Natural killer cell (primary cell): ENCODE measurements at regions not wholly inside any gene's neighbourhood (a gene's known extent, or its start where the extent isn't known, plus 50 kb on each side); places are given as distances from the start of the nearest gene placed in this dataset.
"Not testable (repeated sequence)": the region's sequence is repeated elsewhere in the genome, so short reads cannot be mapped to it uniquely, and the experiment has no call there.

Experiments used
- ATAC-seq, 3 donors: fragments of 150-1000 bp in 2 of 3; fragments of 200-7000 bp in 1 of 3; cut with Tn5 transposase; 1 replicate in 1 of 3; 2 replicates in 2 of 3; pipeline ENCODE4 v1.10.0; 2021; ENCODE audit warnings: mild to moderate bottlenecking in 2 of 3, moderate library complexity in 2 of 3
- DNase-seq, 2 donors: peaks; one replicate each; pipeline versions ENCODE4 v3.0.0 to v3.0.0-alpha.2; 2013 to 2021; ENCODE audit warnings: mixed read lengths in 1 of 2
- H3K27ac ChIP-seq: one replicate; pipeline ENCODE4 v1.5.1; 2013; ENCODE audit warnings: mild to moderate bottlenecking, low read length
- H3K27me3 ChIP-seq: one replicate; pipeline ENCODE4 v1.6.1; 2013; ENCODE audit warnings: low read length; ENCODE audit not compliant: control insufficient read depth, insufficient read depth
- H3K36me3 ChIP-seq: one replicate; pipeline ENCODE4 v1.6.1; 2013; ENCODE audit warnings: low read length; ENCODE audit not compliant: control insufficient read depth, insufficient read depth
- H3K4me1 ChIP-seq: one replicate; pipeline ENCODE4 v1.6.1; 2013; ENCODE audit warnings: low read length; ENCODE audit not compliant: control insufficient read depth, insufficient read depth
- H3K4me3 ChIP-seq: one replicate; pipeline ENCODE4 v1.5.1; 2013; ENCODE audit warnings: low read length
- H3K9me3 ChIP-seq: one replicate; pipeline ENCODE4 v1.6.1; 2013; ENCODE audit warnings: low read length; ENCODE audit not compliant: control insufficient read depth, insufficient read depth
- H3K27ac Mint-ChIP-seq, 2 donors: one replicate each; pipeline ENCODE4 v1.8.0; 2022; ENCODE audit warnings: mild to moderate bottlenecking in 2 of 2, mixed read lengths in 2 of 2, moderate library complexity in 1 of 2
- H3K27me3 Mint-ChIP-seq, 2 donors: one replicate each; pipeline ENCODE4 v1.8.0; 2022; ENCODE audit warnings: low read depth in 2 of 2, mixed read lengths in 2 of 2
- H3K36me3 Mint-ChIP-seq: one replicate; pipeline ENCODE4 v1.8.0; 2022; ENCODE audit warnings: mixed read lengths
- H3K4me1 Mint-ChIP-seq, 2 donors: one replicate each; pipeline ENCODE4 v1.8.0; 2022; ENCODE audit warnings: mixed read lengths in 2 of 2
- H3K4me3 Mint-ChIP-seq: one replicate; pipeline ENCODE4 v1.8.0; 2022; ENCODE audit warnings: mild to moderate bottlenecking, moderate library complexity, mixed read lengths
- H3K9me3 Mint-ChIP-seq, 2 donors: one replicate each; pipeline ENCODE4 v1.8.0; 2022; ENCODE audit warnings: mixed read lengths in 2 of 2
- WGBS: methylation state at CpG from one replicate; pipeline ENCODE4 v1.1.7; 2013; ENCODE audit warnings: missing lambda C conversion rate; ENCODE audit not compliant: insufficient coverage; 5-methylcytosine and 5-hydroxymethylcytosine counted together
- intact Hi-C: fragments of 100-400 bp; cut with micrococcal nuclease; formaldehyde crosslinking; loops from one replicate; pipeline ENCODE4 v1.14.2; 2022
- TF ChIP-seq, protein P1 (sequence below): fragments of 200-600 bp; IDR thresholded peaks from one replicate; pipeline ENCODE4 v1.8.0; 2022; ENCODE audit warnings: antibody characterized with exemption

DNA sequence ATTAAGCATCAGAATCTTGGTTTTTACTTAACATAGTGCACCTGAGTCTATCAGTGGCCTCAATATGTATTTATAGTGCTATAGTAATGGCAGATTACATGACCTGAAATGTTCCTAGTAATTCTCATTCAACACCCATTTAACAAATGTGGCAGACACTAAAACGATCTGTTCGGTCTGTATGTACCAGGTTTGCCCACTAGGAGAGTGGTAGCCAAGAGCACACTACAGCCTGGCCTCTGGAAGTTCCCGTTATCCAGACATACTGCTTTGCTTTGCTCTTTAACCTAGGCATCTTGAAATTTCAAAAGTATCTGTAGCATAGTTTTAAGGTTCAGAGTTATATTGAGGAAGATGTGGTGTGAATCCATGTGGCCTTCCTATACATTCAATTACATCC is 395.7 kb upstream of the NRG3 start:
- Histone ChIP-seq H3K27ac (no peak overlapping the region), H3K4me3 (no peak overlapping the region), H3K9me3 (no peaks in the 10 kb centered on the region), H3K4me1 (no peaks in the 10 kb centered on the region), H3K27me3 (no peaks in the 10 kb centered on the region), H3K36me3 (no peaks in the 10 kb centered on the region)
- ATAC-seq (no peak), DNase-seq (no peak)
- Mint-ChIP-seq H3K4me3 (no peak overlapping the region), H3K36me3 (no peaks in the 10 kb centered on the region), H3K9me3 (peaks cover 2 to 9% of the 10 kb centered on the region in 2 donors), H3K27ac (no peak overlapping the region), H3K4me1 (no peaks in the 10 kb centered on the region), H3K27me3 (no peaks in the 10 kb centered on the region)
- WGBS, result 81% methylated on average over 3 of the region's 3 CpGs
- intact Hi-C loops, result no loop called here
- TF ChIP-seq, protein P1, sequence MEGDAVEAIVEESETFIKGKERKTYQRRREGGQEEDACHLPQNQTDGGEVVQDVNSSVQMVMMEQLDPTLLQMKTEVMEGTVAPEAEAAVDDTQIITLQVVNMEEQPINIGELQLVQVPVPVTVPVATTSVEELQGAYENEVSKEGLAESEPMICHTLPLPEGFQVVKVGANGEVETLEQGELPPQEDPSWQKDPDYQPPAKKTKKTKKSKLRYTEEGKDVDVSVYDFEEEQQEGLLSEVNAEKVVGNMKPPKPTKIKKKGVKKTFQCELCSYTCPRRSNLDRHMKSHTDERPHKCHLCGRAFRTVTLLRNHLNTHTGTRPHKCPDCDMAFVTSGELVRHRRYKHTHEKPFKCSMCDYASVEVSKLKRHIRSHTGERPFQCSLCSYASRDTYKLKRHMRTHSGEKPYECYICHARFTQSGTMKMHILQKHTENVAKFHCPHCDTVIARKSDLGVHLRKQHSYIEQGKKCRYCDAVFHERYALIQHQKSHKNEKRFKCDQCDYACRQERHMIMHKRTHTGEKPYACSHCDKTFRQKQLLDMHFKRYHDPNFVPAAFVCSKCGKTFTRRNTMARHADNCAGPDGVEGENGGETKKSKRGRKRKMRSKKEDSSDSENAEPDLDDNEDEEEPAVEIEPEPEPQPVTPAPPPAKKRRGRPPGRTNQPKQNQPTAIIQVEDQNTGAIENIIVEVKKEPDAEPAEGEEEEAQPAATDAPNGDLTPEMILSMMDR, result no peak

DNA sequence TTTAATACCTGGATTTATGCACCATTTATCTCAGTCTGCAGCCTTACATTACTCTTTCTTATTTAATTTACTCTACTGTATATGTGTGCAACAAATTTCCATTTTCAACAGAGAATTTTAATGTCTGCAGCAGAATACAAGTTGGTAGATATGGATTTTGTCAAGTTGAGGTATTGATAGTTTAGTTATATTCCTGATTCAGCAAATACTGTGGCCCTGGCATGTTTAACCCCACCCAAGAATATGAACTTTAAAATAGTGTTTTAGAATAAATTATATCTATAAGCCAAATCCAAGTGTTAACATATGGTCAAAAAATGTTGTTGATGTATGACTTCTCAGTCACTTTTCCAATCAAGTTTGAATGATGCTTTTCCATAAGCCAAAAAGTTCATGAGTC is 378.4 kb upstream of the NRG3 start:
- H3K36me3 Mint-ChIP-seq, result peaks cover 13% of the 10 kb centered on the region
- Histone ChIP-seq H3K4me3 (no peak overlapping the region), H3K36me3 (no peaks in the 10 kb centered on the region), H3K27ac (no peak overlapping the region), H3K4me1 (no peaks in the 10 kb centered on the region), H3K9me3 (no peaks in the 10 kb centered on the region), H3K27me3 (no peaks in the 10 kb centered on the region)
- no peaks in the 10 kb centered on the region for H3K27me3 Mint-ChIP-seq
- H3K4me3 Mint-ChIP-seq, result no peak overlapping the region
- peaks cover 4 to 14% of the 10 kb centered on the region in 2 donors for H3K9me3 Mint-ChIP-seq
- ATAC-seq, result no peak
- no peaks in the 10 kb centered on the region for H3K4me1 Mint-ChIP-seq
- H3K27ac Mint-ChIP-seq, result no peak overlapping the region
- no peak for DNase-seq
- intact Hi-C loops, result no loop called here
- TF ChIP-seq, protein P1, result no peak

DNA sequence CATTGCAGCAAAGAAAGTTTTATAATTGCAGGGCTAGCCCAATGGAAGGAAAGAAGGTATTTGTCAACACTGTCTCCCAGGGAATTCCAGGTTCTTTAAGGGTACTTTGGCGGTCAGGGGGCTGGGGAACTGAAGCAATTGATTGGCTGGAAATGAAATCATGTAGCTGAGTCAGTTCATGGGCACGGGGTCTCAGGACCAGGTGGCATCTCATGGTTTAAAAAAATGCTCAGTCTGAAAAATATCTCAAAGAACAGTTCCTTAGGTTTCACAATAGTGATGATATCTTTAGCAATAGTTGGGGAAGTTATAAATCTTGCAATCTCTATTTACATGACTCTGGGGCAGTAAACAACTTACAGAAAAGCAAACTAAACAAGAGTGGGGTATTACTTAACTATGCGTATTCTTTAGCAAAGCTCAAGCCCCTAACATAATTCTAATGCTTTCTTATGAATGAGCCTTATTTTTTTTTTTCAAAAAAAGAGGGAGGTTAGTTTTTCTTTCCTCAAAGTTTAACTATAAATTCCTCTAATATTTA is 376.9 kb upstream of the NRG3 start:
- Mint-ChIP-seq H3K27me3 (no peaks in the 10 kb centered on the region), H3K36me3 (no peaks in the 10 kb centered on the region), H3K27ac (no peak overlapping the region), H3K9me3 (peaks cover 4 to 16% of the 10 kb centered on the region in 2 donors), H3K4me1 (no peaks in the 10 kb centered on the region), H3K4me3 (no peak overlapping the region)
- ATAC-seq (no peak), DNase-seq (no peak)
- Histone ChIP-seq H3K4me1 (no peaks in the 10 kb centered on the region), H3K4me3 (no peak overlapping the region), H3K27me3 (no peaks in the 10 kb centered on the region), H3K27ac (no peak overlapping the region), H3K9me3 (peaks cover 5% of the 10 kb centered on the region), H3K36me3 (no peaks in the 10 kb centered on the region)
- 48% methylated on average over 2 of the region's 3 CpGs for WGBS
- intact Hi-C loops, result no loop called here
- TF ChIP-seq, protein P1, result no peak

DNA sequence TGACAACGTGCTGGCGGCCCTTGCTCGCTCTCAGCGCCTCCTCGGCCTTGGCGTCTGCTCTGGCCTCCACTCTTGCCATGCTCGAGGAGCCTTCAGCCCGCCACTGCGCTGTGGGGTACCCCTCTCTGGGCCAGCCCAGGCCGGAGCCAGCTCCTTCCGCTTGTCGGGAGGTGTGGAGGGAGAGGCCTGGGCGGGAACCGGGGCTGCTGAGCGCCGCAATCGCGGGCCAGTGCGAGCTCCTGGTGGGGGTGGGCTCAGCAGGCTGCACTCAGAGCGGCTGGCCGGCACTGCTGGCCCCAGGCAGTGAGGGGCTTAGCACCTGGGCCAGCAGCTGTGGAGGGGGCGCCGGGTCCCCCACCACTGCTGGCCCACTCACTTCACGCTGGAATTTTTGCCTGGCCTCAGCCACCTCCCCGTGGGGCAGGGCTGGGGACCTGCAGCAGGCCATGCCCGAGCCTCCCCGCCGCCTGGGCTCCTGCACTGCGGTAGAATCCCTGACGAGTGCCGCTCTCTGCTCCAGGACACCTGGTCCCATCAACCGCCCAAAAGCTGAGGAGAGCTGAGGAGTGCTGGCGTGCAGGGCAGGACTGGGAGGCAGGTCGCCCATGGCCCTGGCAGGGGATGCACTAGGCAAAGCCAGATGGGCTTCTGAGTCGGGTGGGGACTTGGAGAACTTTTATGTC is 372.2 kb upstream of the NRG3 start:
- Histone ChIP-seq H3K36me3 (no peaks in the 10 kb centered on the region), H3K4me3 (no peak overlapping the region), H3K27ac (no peak overlapping the region), H3K27me3 (no peaks in the 10 kb centered on the region), H3K9me3 (peaks cover 11% of the 10 kb centered on the region), H3K4me1 (no peaks in the 10 kb centered on the region)
- H3K27me3 Mint-ChIP-seq, result no peaks in the 10 kb centered on the region
- ATAC-seq, result no peak
- no peak overlapping the region for H3K4me3 Mint-ChIP-seq
- peaks cover 2 to 12% of the 10 kb centered on the region in 2 donors for H3K9me3 Mint-ChIP-seq
- 93% methylated on average over 35 of the region's 35 CpGs for WGBS
- DNase-seq, result no peak
- no peak overlapping the region for H3K27ac Mint-ChIP-seq
- TF ChIP-seq, protein P1, result no peak
- H3K4me1 Mint-ChIP-seq, result no peaks in the 10 kb centered on the region
- no peaks in the 10 kb centered on the region for H3K36me3 Mint-ChIP-seq
- intact Hi-C loops, result no loop called here

DNA sequence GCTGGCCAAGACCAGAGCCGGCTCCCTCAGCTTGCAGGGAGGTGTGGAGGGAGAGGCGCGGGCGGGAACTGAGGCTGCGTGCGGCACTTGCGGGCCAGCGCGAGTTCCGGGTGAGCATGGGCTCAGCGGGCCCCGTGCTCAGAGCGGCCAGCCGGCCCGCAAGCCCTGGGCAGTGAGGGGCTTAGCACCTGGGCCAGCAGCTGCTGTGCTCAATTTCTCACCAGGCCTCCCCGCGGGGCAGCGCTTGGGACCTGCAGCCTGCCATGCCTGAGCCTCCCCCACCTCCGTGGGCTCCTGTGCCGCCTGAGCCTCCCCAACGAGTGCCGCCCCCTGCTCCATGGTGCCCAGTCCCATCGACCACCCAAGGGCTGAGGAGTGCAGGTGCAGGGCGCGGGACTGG is 369.2 kb upstream of the NRG3 start:
- intact Hi-C loops, DNase-seq, H3K27ac Mint-ChIP-seq, ATAC-seq, H3K4me1 Mint-ChIP-seq, H3K4me1 ChIP-seq, H3K36me3 Mint-ChIP-seq, H3K27ac ChIP-seq, H3K4me3 Mint-ChIP-seq, H3K36me3 ChIP-seq, H3K4me3 ChIP-seq, H3K27me3 ChIP-seq, H3K27me3 Mint-ChIP-seq: not testable (repeated sequence)
- H3K9me3 ChIP-seq, result peaks cover 11% of the 10 kb centered on the region
- peaks cover 7 to 16% of the 10 kb centered on the region in 2 donors for H3K9me3 Mint-ChIP-seq
- 93% methylated on average over 25 of the region's 25 CpGs for WGBS
